SK-N-SH treated with all-trans-retinoic acid at 6 μM for 48 hours (cell line): ENCODE measurements at regions not wholly inside any gene's neighbourhood (a gene's known extent, or its start where the extent isn't known, plus 50 kb on each side); places are given as distances from the start of the nearest gene placed in this dataset.

Source experiments
- ATAC-seq: fragments of 200-7000 bp; cut with Tn5 transposase; 3 replicates; pipeline ENCODE4 v1.9.1; 2020; ENCODE audit warnings: mild to moderate bottlenecking, moderate library complexity
- ARNTL ChIP-seq: fragments of 450-650 bp; formaldehyde crosslinking; IDR thresholded peaks from 2 replicates; pipeline ENCODE4 v1.5.0; 2020; ENCODE audit warnings: low read depth, mild to moderate bottlenecking, moderate library complexity, borderline replicate concordance
- BACH2 ChIP-seq: fragments of 250-450 bp; sonication (Bioruptor Pico); IDR thresholded peaks from 2 replicates; pipeline ENCODE4 v1.9.0; 2021; ENCODE audit warnings: mild to moderate bottlenecking, borderline replicate concordance
- CSDC2 ChIP-seq: fragments of 250-450 bp; sonication (Bioruptor Pico); IDR thresholded peaks from 2 replicates; pipeline ENCODE4 v1.5.0; 2020; ENCODE audit warnings: mild to moderate bottlenecking, moderate library complexity
- CSRNP3 ChIP-seq: fragments of 250-450 bp; sonication (Bioruptor Pico); IDR thresholded peaks from 2 replicates; pipeline ENCODE4 v1.5.1; 2021; ENCODE audit warnings: mild to moderate bottlenecking, moderate library complexity
- ESRRG ChIP-seq: fragments of 250-450 bp; sonication (Bioruptor Pico); IDR thresholded peaks from 2 replicates; pipeline ENCODE4 v1.6.1; 2021; ENCODE audit warnings: mild to moderate bottlenecking
- GLIS3 ChIP-seq: fragments of 250-450 bp; sonication (Bioruptor Pico); IDR thresholded peaks from 2 replicates; pipeline ENCODE4 v1.5.0; 2020; ENCODE audit warnings: mild to moderate bottlenecking, moderate library complexity
- ISL1 ChIP-seq: fragments of 250-450 bp; sonication (Bioruptor Pico); IDR thresholded peaks from 2 replicates; pipeline ENCODE4 v2.1.2; 2022; ENCODE audit warnings: mild to moderate bottlenecking, moderate library complexity
- OSR1 ChIP-seq: fragments of 250-450 bp; sonication (Bioruptor Pico); IDR thresholded peaks from 2 replicates; pipeline ENCODE4 v1.8.0; 2022; ENCODE audit warnings: moderate library complexity, mild to moderate bottlenecking, inconsistent platforms
- PATZ1 ChIP-seq: fragments of 250-450 bp; sonication (Bioruptor Pico); IDR thresholded peaks from 2 replicates; pipeline ENCODE4 v1.8.0; 2020; ENCODE audit warnings: mild to moderate bottlenecking, moderate library complexity, borderline replicate concordance
- PPARA ChIP-seq: fragments of 250-450 bp; sonication (Bioruptor Pico); IDR thresholded peaks from 2 replicates; pipeline ENCODE4 v1.5.0; 2020; ENCODE audit warnings: mild to moderate bottlenecking, borderline replicate concordance
- SNAI2 ChIP-seq: fragments of 250-450 bp; sonication (Bioruptor Pico); IDR thresholded peaks from 2 replicates; pipeline ENCODE4 v1.5.0; 2020; ENCODE audit warnings: mild to moderate bottlenecking, moderate library complexity
- TCF4 ChIP-seq: fragments of 250-450 bp; sonication (Bioruptor Pico); IDR thresholded peaks from 2 replicates; pipeline ENCODE4 v1.8.0; 2021; ENCODE audit warnings: mild to moderate bottlenecking, moderate library complexity, borderline replicate concordance
- TOX ChIP-seq: fragments of 250-450 bp; sonication (Bioruptor Pico); IDR thresholded peaks from 2 replicates; pipeline ENCODE4 v1.8.0; 2021; ENCODE audit warnings: mild to moderate bottlenecking, moderate library complexity, borderline replicate concordance
- ZC3H10 ChIP-seq: fragments of 250-450 bp; sonication (Bioruptor Pico); IDR thresholded peaks from 2 replicates; pipeline ENCODE4 v1.5.1; 2021; ENCODE audit warnings: mild to moderate bottlenecking, moderate library complexity
- ZFP3 ChIP-seq: fragments of 250-450 bp; sonication (Bioruptor Pico); IDR thresholded peaks from 2 replicates; pipeline ENCODE4 v1.5.0; 2020; ENCODE audit warnings: mild to moderate bottlenecking, moderate library complexity
- ZFP30 ChIP-seq: fragments of 450-650 bp; formaldehyde crosslinking; IDR thresholded peaks from 2 replicates; pipeline ENCODE4 v1.5.0; 2022; ENCODE audit warnings: mild to moderate bottlenecking, moderate library complexity
- ZNF565 ChIP-seq: fragments of 450-650 bp; formaldehyde crosslinking; conservative IDR thresholded peaks from 2 replicates; pipeline ENCODE4 v1.5.0; 2020; ENCODE audit warnings: low read depth, mild to moderate bottlenecking, moderate library complexity
- ZNF70 ChIP-seq: fragments of 450-650 bp; formaldehyde crosslinking; IDR thresholded peaks from 2 replicates; pipeline ENCODE4 v1.5.0; 2020; ENCODE audit warnings: mild to moderate bottlenecking, moderate library complexity
- ZNF8 ChIP-seq: fragments of 450-650 bp; formaldehyde crosslinking; IDR thresholded peaks from 2 replicates; pipeline ENCODE4 v1.5.0; 2020; ENCODE audit warnings: mild to moderate bottlenecking, moderate library complexity
- TF ChIP-seq, protein P1 (sequence below): fragments of 250-450 bp; sonication (Bioruptor Pico); IDR thresholded peaks from 2 replicates; pipeline ENCODE4 v1.8.0; 2021; ENCODE audit warnings: low read depth, mild to moderate bottlenecking, moderate library complexity, borderline replicate concordance
- TF ChIP-seq, protein P2 (sequence below): fragments of 250-450 bp; sonication (Bioruptor Pico); IDR thresholded peaks from 2 replicates; pipeline ENCODE4 v1.5.0; 2020; ENCODE audit warnings: mild to moderate bottlenecking, moderate library complexity

DNA sequence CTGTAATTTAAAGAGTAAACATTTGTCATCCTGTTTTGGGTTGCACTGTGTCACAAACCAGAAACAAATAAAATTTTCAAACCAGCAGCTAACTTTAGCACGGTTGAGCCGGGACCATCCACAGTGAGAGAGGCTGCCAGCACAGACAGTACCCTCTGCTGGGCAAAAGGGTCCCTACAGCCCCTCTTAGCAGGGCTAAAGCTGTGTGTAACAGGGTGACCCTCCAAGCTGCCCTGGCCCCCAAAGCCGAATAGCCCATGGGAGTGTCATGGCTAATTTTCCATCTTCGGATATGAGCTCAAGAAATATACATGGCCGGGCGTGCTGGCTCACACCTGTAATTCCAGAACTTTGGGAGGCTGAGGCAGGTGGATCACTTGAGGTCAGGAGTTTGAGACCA is 157.1 kb upstream of the GRIN2B start:
- TF ChIP-seq OSR1 (CRISPR knock-in tag), result no peak
- TF ChIP-seq, protein P1, sequence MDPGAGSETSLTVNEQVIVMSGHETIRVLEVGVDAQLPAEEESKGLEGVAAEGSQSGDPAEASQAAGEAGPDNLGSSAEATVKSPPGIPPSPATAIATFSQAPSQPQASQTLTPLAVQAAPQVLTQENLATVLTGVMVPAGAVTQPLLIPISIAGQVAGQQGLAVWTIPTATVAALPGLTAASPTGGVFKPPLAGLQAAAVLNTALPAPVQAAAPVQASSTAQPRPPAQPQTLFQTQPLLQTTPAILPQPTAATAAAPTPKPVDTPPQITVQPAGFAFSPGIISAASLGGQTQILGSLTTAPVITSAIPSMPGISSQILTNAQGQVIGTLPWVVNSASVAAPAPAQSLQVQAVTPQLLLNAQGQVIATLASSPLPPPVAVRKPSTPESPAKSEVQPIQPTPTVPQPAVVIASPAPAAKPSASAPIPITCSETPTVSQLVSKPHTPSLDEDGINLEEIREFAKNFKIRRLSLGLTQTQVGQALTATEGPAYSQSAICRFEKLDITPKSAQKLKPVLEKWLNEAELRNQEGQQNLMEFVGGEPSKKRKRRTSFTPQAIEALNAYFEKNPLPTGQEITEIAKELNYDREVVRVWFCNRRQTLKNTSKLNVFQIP (CRISPR knock-in tag), result no peak
- no peak for TF ChIP-seq SNAI2
- no peak for TF ChIP-seq ZNF8 (CRISPR knock-in tag)
- TF ChIP-seq CSRNP3, result no peak
- no peak for TF ChIP-seq ZNF70 (CRISPR knock-in tag)
- no peak for TF ChIP-seq ISL1 (CRISPR knock-in tag)
- TF ChIP-seq CSDC2 (CRISPR knock-in tag), result no peak
- TF ChIP-seq ZNF565 (CRISPR knock-in tag), result no peak
- TF ChIP-seq ESRRG (CRISPR knock-in tag), result no peak
- TF ChIP-seq, protein P2, sequence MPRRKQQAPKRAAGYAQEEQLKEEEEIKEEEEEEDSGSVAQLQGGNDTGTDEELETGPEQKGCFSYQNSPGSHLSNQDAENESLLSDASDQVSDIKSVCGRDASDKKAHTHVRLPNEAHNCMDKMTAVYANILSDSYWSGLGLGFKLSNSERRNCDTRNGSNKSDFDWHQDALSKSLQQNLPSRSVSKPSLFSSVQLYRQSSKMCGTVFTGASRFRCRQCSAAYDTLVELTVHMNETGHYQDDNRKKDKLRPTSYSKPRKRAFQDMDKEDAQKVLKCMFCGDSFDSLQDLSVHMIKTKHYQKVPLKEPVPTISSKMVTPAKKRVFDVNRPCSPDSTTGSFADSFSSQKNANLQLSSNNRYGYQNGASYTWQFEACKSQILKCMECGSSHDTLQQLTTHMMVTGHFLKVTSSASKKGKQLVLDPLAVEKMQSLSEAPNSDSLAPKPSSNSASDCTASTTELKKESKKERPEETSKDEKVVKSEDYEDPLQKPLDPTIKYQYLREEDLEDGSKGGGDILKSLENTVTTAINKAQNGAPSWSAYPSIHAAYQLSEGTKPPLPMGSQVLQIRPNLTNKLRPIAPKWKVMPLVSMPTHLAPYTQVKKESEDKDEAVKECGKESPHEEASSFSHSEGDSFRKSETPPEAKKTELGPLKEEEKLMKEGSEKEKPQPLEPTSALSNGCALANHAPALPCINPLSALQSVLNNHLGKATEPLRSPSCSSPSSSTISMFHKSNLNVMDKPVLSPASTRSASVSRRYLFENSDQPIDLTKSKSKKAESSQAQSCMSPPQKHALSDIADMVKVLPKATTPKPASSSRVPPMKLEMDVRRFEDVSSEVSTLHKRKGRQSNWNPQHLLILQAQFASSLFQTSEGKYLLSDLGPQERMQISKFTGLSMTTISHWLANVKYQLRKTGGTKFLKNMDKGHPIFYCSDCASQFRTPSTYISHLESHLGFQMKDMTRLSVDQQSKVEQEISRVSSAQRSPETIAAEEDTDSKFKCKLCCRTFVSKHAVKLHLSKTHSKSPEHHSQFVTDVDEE (CRISPR knock-in tag), result no peak
- TF ChIP-seq TOX (CRISPR knock-in tag), result no peak
- TF ChIP-seq GLIS3 (CRISPR knock-in tag), result no peak
- TF ChIP-seq TCF4 (CRISPR knock-in tag), result no peak
- ATAC-seq, result no peak

- TF ChIP-seq ZFP30 (CRISPR knock-in tag) (no peak), CSDC2 (CRISPR knock-in tag) (no peak), ZFP3 (CRISPR knock-in tag) (no peak), OSR1 (CRISPR knock-in tag) (no peak), PATZ1 (no peak), ZC3H10 (no peak)
- no peak for ATAC-seq
Measured at GRCh38 chr12:14148489-14149270, 167.3 kb upstream of the GRIN2B start.

GRCh38 chr12:14153803-14154202 is 172.4 kb upstream of the GRIN2B start:
- ATAC-seq, result no peak

More at GRCh38 chr12:14153803-14154202, 172.4 kb upstream of the GRIN2B start:
- TF ChIP-seq BACH2 (no peak), CSDC2 (CRISPR knock-in tag) (no peak), ARNTL (no peak), TOX (CRISPR knock-in tag) (no peak), ZFP30 (CRISPR knock-in tag) (no peak), PATZ1 (no peak), ZC3H10 (no peak), PPARA (CRISPR knock-in tag) (no peak), CSRNP3 (no peak), ISL1 (CRISPR knock-in tag) (no peak), SNAI2 (no peak), ZNF565 (CRISPR knock-in tag) (no peak)
- TF ChIP-seq, protein P1 (CRISPR knock-in tag), result no peak
